HepG2 (cell line): ENCODE measurements at regions not wholly inside any gene's neighbourhood (a gene's known extent, or its start where the extent isn't known, plus 50 kb on each side); places are given as distances from the start of the nearest gene placed in this dataset.

Experiments used
- ATF2 ChIP-seq: sonication (generic); formaldehyde crosslinking; IDR thresholded peaks from 2 replicates; pipeline ENCODE4 v1.4.0; 2020; ENCODE audit warnings: missing genetic modification reagents
- ZNF724P ChIP-seq: sonication (generic); formaldehyde crosslinking; IDR thresholded peaks from 2 replicates; pipeline ENCODE4 v1.8.0; 2022; ENCODE audit warnings: missing genetic modification reagents, borderline replicate concordance
- TF ChIP-seq, protein P1 (sequence below): sonication (generic); formaldehyde crosslinking; IDR thresholded peaks from 2 replicates; pipeline ENCODE4 v1.8.1; 2022; ENCODE audit warnings: mild to moderate bottlenecking, missing genetic modification reagents

- no peak for TF ChIP-seq ZNF724P
- TF ChIP-seq, protein P1, sequence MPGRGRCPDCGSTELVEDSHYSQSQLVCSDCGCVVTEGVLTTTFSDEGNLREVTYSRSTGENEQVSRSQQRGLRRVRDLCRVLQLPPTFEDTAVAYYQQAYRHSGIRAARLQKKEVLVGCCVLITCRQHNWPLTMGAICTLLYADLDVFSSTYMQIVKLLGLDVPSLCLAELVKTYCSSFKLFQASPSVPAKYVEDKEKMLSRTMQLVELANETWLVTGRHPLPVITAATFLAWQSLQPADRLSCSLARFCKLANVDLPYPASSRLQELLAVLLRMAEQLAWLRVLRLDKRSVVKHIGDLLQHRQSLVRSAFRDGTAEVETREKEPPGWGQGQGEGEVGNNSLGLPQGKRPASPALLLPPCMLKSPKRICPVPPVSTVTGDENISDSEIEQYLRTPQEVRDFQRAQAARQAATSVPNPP (CRISPR knock-in tag), result no peak
- TF ChIP-seq ATF2 (CRISPR knock-in tag), result no peak
These were observed 334.6 kb downstream of the GABRB3 start for GRCh38 chr15:26438316-26438715.
